HG03066 (cell line): ENCODE measurements at regions not wholly inside any gene's neighbourhood (a gene's known extent, or its start where the extent isn't known, plus 50 kb on each side); places are given as distances from the start of the nearest gene placed in this dataset.

ENCODE experiments used
- ATAC-seq: cut with Tn5 transposase; IDR thresholded peaks from one replicate; pipeline ENCODE4 v1.9.1; 2021; ENCODE audit warnings: low read depth; ENCODE audit not compliant: unreplicated experiment

DNA sequence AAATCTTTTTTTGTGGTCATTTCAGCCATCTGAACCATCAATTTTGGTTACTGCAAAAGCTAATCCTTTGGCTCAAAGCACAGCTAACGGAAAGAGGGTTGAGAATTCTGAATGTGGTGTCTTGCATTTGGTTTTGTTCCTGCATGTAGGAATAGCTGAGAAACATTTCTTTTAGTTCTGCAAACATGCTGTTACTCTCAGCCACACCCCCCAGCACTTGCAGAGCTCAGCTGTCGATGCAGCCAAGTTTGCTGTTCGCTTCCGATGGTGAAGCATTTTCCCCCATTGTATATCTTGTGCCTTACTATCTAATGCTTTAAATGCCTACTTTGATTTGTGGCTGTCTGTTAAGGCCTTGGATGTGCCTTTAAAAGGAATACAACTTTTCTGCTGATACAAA is 294.9 kb upstream of the FANCL start:
- ATAC-seq, result no peak

DNA sequence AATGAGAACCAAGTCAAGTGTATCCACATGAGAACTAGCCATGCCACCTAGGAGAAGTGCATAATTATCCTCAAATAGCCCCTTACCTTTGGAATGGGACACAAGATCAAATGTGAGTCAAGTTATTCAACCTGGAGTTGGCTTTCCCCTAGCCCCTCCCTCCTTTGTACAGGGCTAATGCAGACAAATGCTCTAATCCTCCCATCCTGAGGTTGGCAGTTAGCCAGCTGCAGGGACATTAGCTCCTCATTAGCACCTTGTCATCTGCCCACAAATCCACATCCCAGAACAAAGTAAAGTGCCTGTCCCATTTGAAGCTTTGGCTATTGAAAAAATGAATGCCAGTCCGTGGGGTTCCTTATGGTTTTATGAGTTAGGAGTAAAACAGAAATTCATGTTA is 294.1 kb upstream of the FANCL start:
- no peak for ATAC-seq

DNA sequence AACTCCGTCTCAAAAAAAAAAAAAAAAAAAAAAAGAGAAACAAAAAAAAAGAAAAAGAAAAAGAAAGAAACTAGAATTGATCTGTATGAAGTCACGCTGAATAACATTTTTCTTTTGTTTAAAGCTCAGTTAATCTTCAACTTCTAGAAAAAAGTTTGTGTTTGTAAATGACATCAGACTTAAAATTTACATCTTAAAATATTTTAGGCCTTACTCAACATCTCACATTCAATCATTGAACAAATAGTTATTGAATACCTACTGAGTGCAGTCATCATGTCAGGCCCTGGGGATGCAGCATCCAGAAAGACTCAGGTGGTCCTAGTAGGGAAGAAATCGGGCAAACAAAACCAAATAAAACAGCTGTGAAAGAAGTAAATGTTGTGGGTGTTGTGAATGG is 292.3 kb upstream of the FANCL start:
- no peak for ATAC-seq

DNA sequence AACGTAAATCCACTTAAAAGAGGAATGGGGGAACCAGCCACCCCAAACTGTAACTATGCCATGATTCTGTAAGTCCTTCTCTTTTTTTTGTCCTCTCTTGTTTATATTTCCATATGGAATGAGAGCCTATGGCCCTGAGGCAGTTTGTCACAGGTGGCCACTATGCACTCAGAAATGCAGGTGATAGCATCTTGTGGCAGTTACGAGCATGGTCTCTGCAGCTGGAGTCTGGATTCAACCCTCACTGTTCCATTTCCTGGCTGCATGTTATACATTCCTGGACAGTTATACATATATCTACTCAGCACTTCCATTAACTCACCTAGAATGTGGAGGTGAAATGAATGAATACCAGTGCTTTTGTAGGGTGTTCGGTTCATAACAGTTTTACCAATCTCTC is 291.5 kb upstream of the FANCL start:
- ATAC-seq, result no peak

DNA sequence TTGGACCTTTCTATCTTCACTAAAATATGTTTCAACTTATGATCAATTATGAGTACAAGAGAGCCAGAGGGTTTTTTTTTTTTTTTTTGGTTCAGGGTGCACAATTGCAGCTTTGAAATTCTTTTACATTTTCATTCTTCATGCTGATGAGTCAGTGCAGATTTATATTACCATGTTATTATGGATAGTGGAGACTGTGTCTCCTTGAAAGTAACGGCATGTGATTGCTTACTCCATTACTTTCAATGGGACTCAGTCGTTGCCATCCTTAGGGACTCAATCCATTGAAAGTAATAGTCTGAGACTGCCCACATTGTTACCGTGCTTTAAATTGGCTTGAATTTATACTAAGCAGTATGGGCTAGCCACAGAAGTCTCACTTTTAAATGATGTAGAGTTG is 286.5 kb upstream of the FANCL start:
- no peak for ATAC-seq

DNA sequence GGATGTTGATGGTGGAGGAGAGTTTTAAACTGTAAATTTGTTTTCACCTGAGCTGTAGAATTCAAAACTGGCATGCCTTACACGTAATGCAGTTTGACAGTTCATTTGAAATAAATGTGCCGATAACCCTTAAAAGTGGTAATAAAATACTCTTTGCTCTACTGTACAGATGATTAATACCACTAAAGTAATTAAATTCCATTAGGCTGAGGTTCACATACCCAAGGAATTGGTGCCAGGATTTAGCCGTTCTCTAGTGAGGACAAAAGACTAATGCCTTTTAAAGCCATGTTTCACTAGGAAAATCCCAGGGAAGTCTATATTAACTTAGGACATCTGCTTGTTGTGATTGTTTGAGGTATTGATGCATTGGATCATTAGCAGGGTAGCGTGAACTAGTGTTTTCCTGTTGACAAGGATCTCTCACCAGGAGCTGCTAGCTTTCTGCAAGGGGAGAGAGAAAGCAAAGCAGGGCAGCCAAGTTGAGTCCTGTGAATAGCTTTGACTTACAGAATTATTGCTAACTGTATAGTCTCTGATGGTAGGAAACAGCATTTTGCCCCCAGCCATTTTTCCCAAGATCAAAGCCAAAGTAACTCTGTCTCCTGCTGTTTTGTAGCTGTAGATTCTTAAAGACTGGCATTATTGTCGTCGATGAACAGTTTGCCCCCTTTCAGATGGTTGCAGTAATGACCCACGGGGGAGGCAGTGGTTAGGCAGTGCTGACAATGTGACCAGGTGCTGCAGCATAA is 280.9 kb upstream of the FANCL start:
- ATAC-seq, result no peak

DNA sequence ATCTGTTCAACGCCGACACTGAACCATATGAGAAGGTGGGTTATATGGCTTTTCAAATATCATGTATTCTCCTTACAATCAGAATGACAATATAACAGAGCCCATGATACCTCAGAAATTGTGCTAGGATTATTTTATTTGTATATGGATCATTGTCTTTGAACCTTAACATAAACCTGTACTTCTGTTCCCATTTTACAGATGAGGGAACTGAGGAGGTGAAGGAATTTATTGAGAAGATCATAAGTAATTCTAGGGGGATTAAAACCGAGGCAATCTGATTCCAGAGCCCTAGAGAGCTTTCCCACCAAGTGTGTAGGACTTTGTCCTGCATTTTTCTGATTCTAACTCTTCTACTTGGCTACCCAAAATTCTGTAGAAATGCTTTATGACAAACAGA is 279.8 kb upstream of the FANCL start:
- ATAC-seq, result no peak

DNA sequence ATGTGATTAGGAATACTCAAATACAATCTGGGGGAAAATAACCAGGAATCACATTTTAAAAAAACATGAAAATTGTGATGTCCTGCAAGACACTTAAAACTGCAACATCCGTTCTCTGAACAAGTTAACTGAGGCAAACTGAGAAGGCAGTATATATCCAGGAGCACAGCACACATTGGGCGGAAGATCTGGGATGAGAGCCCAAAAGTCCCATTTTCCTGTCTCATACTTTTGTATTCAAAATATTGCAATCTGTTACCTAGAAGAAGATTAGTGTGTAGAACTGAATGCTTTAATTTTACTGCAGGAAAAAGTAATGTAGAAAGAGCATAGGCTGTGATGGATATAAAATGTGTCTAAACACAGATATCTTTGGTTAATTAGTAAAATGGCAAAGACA is 276.8 kb upstream of the FANCL start:
- no peak for ATAC-seq

DNA sequence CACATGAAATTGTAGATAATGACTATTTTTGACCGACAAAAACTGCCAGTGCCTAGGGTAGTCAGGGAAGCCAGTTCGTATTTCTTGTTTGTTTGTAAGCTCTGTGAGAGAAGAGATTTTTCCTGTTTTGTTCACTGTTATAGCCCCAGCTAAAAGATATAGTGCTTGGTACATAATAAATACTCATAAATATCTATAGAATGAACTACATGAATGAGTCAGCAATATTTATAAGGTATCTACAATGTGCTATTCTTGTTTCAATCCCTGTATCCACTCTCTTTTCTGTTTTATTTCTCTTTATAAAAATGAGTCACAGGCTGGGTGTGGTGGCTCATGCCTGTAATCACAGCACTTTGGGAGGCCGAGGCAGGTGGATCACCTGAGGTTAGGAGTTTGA is 275.6 kb upstream of the FANCL start:
- ATAC-seq, result no peak

DNA sequence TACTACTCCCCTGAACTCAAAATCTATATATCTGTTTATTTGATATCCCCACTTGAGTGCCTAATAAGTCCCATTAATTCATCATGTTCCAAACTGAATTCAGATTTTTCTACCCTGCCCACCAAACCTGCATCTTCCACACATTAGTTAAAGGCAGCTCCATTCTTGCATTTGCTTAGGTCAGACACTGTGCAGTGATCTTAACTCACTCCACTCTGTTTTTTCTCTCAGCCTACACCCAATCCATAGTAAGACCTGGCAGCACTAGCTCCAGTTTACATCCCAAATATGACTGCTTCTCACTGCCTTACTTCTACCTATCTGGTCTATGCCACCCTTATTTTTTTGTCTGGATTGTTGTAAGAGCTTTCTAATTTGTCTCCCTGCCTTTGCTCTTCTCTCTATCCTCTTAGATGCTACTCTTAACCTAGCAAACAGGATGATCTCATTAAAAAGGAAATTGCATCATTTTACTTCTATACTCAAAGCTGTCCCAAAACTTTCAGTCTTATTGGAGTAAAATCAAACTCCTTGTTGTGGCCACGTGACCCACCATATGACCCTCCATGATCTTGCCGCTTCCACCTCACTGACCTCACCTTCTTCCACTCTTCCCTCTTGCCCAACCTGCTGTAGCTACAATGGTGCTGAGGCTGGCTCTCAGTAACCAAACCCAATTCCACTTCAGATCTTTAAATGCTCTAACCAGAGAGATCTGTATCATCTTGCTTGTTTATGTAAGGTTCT is 274.9 kb upstream of the FANCL start:
- ATAC-seq, result no peak

DNA sequence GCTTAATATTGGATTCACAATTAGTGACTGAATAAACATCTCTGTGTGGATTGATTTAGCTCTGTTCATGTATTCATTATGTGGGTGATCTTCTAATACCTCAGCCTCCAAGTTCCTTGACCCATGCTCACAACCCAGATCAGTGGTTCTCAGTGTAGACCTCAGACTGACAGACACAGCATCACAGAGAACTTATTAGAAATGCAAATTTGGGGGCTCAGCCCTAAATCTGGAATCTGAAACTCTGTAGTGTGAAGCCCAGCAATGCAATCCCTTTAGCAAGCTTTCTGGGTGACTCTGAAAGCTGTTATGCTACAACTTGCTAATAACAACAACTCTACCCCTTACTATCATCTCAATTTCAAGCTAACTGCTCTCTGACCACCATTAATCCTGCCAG is 273.1 kb upstream of the FANCL start:
- no peak for ATAC-seq

DNA sequence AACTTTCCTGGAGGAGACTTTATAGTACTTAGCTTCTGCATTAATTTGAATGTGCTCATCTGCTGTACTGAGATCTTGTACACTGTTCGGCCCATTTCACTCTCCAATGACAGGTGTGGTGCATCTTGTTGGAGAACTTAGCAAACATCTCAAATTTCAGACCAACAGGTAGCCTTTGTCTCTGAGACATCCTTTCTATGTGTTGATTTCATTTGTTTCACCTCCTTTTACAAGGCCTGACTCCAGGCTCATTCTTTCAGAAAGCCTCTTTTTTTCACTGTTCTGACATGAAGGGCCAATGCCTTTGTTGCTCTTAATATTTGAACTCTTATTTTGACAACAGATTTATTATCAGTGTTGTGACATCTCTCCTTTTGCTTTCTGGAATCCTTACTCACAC is 271.8 kb upstream of the FANCL start:
- ATAC-seq, result no peak

DNA sequence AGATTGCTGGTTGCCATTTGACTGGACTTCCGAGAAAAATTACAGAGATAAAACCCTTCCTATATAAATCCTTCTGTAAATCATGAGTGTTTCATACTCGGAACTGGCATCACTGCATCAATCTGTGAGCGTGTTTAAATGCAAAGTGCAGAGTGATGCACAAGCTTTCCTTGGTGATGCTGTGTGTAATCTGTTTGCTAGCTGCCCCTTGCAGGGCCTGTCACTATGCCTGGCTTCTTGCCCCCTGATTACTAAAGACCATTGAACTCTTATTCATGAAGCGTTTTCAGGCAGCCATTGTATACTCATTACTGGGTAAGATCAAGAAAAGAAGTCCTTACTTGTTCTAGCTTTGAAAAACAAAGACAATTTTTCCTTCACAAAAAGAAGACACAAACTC is 266.9 kb upstream of the FANCL start:
- ATAC-seq, result no peak

DNA sequence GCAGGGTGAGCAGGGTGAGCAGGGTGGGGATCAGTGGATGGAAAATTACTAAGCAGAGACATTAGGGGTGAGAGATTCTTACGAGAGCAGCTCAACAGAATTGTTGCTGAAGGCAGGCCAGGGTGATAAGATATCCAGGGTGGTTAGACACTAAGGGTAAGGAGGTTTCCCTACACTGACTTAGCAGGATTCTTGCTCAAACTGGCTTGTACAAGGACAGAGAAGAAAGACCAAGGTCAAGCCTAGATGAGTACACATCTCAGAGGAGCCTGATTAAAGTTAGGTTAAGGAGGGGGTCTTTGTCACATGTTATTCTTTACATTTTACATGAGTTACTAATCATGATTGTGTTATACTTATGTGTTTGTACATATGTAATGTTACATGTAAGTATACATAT is 262.8 kb upstream of the FANCL start:
- ATAC-seq, result no peak

DNA sequence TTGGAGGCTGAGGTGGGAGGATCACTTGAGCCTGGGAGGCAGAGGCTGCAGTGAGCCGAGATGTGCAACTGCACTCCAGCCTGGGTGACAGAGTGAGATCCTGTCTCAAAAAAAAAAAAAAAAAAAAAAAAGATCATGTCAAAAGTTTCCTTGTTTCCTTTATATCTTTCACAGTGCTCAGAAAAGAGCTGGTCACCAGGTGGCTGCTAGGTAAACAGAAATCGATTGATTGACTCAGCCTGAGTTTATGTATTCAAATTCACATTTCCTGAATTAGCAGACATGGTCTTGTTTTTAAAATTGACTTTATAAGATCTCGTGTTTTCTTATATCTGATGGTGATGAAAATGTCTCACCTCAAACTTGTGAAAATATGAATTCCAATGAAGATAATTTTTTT is 261.8 kb upstream of the FANCL start:
- no peak for ATAC-seq

DNA sequence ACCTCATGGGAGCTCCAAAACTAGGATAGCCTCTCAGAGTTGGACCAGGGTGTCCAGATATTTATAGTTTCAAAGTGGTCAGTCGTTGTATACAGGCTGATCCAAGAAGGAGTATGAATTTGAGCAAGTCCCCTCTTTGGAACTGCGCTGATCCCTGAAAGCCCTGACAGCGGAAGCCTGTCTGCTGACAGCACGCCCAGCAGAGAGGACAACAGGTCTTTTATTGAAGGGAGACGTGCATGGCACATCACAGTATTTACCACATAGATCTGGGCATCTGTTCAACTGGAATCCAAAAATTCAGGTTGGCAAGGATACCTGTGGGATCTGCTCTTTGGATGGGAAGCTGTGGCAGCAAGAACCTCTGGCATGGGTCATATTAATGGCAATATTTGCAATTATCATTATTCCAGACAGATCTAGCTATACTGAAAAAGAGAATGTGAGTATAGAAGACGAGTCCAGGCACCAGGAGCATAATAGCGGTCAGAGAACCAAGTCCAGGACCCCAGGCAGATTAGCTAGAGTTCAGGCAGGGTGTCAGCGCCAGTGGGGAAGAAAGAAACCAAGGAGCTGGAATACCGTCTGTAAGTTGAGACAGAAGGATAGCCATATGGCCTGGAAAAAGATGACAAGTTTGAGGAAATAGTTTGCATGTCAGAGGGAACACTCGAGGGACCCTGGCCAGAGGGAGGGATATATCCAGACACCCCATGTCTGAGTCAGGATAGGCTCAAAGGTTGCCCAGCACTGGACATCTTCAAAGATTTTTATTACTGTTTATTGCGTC is 260.4 kb upstream of the FANCL start:
- ATAC-seq, result no peak

DNA sequence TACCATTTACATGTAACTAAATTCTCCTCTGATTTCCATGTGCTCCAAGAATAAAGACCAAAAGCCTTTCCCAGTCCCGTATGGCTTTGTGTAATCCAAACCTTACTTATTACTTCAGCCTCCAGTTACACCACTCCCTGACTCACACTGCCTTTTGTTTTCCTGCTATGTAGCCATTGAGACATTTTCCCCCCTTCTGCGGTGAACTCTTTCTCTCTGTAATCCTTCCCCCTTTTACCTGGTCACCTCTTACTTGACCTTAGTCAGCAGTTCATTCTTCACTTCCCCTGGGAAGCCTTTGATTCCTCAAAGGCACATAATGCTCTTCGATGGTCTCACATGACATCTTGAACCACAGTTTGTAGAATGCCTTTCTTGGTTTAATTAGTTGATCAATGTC is 256.0 kb upstream of the FANCL start:
- no peak for ATAC-seq

DNA sequence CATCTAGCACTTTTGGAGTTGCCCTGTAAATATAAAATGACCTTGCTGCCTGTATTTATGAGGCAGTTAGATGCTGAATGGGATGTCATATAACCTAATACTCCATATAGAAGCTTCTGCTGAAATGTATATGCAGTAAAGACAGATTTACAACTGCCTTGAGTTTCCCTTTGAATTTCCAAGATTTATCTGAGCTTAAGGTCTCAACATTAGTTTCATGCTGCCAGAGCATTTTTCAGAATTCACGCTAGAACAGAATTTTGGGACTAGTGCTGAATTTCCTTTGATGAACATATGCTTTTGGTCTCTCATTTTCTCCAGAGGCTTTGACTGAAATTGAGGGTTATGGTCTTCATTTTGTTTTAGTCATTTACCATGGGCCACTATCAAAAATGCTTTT is 254.7 kb upstream of the FANCL start:
- no peak for ATAC-seq

DNA sequence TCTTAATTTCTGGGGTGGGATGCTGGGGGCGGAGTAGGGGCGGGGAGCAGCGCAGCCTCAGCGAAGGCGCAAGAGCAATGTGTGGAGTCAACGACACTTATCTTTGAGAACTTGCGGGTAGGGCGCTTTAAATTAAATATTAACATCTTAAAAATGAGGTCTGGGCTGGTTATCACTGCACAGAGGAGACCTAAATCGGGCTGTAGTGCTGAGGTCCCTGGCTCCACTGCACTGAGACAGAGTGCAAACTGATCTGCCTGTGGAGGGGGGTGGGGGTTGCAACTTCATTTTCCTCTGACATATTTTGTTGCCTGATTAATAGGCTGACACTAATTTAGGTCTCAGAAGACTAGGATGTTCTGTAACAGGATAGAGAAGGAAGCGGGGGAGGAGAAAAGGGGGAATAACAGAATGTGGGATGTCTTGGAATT is 253.0 kb upstream of the FANCL start:
- ATAC-seq, result no peak

DNA sequence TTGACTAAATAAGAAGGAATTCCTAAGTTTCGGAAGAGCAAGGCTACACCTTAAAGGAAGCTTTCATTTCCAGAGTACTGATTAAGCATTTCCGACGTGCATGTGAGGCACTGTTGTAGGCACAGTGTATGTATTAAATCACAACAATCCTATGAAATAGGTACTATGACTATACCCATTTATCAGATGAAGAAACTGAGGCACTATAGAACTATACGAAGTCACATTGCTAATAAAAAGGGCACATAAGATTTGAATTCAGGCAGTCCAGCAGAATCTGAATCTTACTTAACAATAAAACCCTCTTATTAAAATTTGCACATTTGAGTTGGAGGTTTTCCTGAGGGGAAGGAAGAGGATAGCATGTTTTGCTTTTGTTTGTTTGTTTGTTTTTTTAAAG is 243.5 kb upstream of the FANCL start:
- no peak for ATAC-seq

DNA sequence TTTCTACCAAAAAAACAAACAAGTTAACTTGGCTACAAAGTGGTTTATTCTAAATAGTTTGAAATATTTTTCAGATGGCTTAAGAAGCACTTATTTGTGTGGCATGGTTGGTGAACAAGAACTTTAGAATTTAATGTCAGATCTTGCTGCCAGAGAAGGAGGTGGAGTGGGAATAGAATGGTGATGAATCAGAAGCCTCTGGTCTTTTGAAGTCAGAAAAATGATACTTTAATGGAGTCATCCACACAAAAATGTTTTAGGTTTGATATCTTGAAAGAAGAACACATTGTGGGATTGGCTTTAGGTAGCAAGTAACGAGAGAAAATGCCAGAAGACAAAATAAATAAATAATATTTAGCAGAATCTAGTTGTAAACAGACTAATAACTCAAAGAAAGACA is 243.1 kb upstream of the FANCL start:
- ATAC-seq, result no peak

DNA sequence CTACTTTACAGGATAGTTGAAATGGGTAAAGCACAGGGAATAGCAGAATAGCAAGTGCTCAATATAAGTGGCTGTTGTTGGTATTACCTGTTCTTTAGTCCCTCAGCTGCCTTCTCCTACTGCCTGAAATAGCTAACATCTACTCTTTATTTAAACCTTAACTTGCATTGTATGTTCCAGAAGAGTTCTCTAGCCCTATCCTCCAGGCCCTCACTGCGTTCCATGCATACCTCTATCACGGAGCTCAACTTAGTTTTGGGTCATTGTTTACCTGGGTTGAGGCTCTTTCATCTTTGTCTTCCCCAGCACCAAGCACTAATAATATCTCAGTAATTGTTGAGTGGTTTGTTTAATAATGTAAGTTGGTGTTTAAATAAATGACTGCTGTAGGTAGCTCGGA is 242.2 kb upstream of the FANCL start:
- ATAC-seq, result no peak
